ENCODE measurements at regions not wholly inside any gene's neighbourhood (a gene's known extent, or its start where the extent isn't known, plus 50 kb on each side); places are given as distances from the start of the nearest gene placed in this dataset.

DNA sequence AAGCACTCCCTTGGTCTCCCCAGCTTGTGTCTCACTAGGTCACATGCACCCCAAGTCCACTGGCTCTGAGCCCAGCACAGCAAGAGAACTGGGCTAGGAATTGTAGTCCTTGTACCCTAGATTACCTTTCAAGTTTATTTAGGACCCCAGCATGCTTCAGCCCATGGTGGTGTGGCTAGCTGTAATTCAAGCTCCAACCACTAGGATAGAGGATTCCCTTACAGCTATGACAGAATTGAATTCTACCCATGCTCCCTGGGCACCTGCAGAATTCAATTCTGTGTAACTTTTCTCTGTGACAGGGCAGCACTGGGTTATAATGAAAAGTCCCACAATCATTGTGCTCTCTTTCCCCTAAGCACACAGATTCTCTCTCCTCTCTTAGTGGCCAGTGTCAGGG lies 253.8 kb upstream of the DMD start:
- no peak overlapping the region for H3K27ac ChIP-seq
- TF ChIP-seq, protein P1, sequence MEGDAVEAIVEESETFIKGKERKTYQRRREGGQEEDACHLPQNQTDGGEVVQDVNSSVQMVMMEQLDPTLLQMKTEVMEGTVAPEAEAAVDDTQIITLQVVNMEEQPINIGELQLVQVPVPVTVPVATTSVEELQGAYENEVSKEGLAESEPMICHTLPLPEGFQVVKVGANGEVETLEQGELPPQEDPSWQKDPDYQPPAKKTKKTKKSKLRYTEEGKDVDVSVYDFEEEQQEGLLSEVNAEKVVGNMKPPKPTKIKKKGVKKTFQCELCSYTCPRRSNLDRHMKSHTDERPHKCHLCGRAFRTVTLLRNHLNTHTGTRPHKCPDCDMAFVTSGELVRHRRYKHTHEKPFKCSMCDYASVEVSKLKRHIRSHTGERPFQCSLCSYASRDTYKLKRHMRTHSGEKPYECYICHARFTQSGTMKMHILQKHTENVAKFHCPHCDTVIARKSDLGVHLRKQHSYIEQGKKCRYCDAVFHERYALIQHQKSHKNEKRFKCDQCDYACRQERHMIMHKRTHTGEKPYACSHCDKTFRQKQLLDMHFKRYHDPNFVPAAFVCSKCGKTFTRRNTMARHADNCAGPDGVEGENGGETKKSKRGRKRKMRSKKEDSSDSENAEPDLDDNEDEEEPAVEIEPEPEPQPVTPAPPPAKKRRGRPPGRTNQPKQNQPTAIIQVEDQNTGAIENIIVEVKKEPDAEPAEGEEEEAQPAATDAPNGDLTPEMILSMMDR (conservative IDR thresholded peaks at IDR 0.05): no peak

DNA sequence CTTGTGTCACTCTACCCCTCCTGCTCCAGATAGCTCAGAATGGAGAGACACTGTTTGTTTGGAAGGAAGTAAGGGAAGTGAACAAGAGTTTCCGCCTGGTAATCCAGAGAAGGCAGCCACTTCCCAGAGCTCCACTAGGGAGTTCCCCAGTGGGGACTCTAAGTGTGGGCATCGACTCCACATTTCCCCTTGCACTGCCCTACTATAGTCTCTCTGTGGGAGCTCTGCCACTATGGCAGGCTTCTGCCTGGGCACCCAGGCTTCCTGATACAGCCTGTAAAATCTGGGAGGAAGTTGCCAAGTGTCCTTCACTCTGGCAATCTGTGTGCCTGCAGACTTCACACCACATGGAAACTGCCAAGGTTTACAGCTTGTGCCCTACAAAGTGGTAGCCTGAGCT lies 245.8 kb upstream of the DMD start:
- TF ChIP-seq, protein P1 (conservative IDR thresholded peaks at IDR 0.05): no peak
- H3K27ac ChIP-seq: no peak overlapping the region

DNA sequence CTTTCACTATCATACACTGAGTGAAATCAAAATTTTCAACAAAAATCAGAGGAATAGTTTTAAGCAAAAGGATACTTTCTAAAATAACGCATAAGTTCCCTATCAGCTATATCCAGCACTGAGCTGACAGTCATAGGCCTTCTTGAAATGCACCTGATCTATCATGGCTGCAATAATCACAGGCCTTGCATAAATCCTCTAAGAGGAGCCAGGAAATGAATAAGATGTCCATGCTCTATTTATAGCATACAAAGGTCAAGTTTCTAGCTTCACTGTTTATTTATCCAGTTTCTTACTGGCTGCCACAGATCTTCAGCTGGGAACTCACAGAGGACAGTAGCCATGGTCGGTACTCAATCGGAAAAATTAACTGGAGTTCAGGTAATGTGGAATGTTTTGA lies 235.9 kb upstream of the DMD start:
- TF ChIP-seq, protein P1 (conservative IDR thresholded peaks at IDR 0.05): no peak
- no peak overlapping the region for H3K27ac ChIP-seq

DNA sequence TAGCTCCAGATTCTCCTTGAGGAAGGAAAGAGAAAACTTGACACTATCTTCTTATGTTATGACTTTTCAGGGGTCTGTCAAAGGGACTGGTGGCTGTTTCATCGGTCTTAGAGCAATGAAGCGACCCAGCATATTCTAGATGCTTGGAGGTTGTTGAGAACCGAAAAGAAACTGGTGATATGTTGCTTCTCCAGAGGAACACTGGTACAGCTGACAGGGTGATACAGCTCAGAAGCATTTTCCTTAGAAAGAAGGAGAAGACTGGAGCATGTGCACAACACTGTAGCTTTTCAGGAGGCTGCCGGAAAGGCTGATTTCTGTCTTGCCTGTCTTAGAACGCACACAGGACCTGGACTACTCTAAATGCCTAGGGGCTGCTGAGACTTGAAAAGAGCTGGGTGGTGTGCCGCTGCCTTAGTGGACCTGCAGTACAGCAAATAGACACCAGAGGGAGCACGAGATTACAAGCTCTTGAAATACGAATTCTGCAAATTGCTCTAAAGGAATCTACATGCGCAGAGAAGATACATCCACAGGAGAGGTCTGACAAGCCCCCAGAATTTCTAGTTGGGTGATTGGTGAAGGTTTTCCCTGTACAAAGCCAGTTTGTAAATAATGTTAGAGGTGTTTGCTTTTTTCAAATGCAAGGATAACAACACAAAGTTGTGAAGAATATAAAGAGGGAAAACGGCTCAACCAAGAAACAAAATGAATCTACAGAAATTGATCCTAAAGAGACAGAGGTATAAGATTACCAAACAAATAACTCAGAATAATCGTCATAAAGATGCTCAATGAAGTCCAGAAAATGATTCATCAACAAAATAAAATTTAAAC lies 223.1 kb upstream of the DMD start:
- H3K27ac ChIP-seq: no peak overlapping the region
- TF ChIP-seq, protein P1 (conservative IDR thresholded peaks at IDR 0.05): peak; percentile 85

DNA sequence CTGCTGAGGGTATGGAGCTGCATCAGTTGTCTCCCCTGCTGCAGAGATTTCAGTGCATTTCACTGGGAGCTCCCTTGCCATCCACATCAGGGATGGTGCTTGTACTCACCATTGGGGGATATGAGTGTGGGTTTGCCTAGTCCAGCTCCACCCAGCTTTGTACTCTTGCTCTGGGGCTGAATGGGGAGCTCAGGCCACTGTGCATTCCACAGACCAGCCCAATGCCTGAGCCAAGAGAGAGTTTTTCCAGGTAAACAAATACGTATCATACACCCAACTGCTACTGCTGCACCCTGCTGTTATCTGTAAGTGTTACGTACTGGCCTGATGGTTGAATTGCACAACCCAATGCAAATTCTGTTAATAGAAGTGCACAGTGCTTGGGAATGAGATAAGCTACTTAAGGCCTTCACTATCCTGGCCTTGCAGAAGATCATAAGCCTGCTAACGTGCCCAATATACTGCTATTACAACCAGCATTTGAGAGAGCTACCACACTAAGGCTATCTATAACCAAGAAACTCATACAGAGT lies 205.0 kb upstream of the DMD start:
- H3K27ac ChIP-seq: no peak overlapping the region
- TF ChIP-seq, protein P1 (conservative IDR thresholded peaks at IDR 0.05): no peak

DNA sequence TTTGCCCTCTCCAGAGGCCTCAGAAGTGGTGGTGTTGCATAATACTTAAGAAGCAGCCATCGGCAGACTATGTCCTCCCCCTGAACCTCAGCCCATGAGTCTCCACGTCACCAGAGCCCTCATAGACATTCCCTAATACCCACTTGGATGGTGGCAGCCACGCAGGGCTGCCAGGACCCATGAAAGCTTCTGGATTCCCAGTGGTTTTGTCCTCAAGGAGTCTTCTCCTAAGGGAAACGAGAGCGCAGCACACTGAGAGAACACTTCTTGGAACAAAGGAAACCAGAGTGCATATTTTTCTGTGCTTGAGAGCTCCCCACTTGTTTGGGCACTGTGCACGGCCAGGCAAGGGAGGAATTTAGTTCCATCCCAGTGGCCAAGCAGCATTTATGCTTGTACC lies 204.1 kb upstream of the DMD start:
- no peak overlapping the region for H3K27ac ChIP-seq
- TF ChIP-seq, protein P1 (conservative IDR thresholded peaks at IDR 0.05): no peak

DNA sequence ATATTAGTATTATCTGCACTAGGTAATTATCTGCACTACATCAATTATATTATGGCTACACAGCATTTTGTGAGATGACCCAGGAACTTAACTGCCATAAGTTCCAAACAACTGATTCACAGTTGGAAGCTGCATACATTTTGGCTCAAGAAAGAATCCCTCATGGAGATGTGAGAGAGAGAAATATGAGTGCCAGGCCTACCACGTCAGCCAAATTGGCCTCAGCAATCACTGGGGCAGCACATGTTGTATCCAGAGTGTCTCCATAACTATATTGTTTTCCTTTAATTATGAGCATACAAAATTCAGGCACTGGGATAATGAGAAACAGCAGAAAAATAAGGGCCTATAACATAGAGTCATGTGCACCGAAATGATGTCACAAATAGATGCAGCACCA lies 174.2 kb upstream of the DMD start:
- no peak overlapping the region for H3K27ac ChIP-seq

More for the DNA sequence above, 174.2 kb upstream of the DMD start:
- TF ChIP-seq, protein P1 (conservative IDR thresholded peaks at IDR 0.05): no peak
